Ovary (tissue), 3 donors: ENCODE measurements at regions not wholly inside any gene's neighbourhood (a gene's known extent, or its start where the extent isn't known, plus 50 kb on each side); places are given as distances from the start of the nearest gene placed in this dataset.

Source experiments
- EP300 ChIP-seq: sonication (generic); formaldehyde crosslinking; IDR thresholded peaks from one replicate; pipeline ENCODE4 v1.6.1; 2017; ENCODE audit warnings: antibody characterized with exemption
- TF ChIP-seq, protein P1 (sequence below), 3 donors: fragments of 450-650 bp in 2 of 3; fragments of 200-600 bp in 1 of 3; IDR thresholded peaks; one replicate each; pipeline versions ENCODE4 v1.5.1 to v1.8.0; 2016 to 2022; ENCODE audit warnings: antibody characterized with exemption in 3 of 3, mild to moderate bottlenecking in 1 of 3
- donor health status: DM: no; HTN: no; CAD: no.

GRCh38 chr4:15343000-15343399 lies 84.8 kb upstream of the C1QTNF7 start:
- TF ChIP-seq, protein P1, sequence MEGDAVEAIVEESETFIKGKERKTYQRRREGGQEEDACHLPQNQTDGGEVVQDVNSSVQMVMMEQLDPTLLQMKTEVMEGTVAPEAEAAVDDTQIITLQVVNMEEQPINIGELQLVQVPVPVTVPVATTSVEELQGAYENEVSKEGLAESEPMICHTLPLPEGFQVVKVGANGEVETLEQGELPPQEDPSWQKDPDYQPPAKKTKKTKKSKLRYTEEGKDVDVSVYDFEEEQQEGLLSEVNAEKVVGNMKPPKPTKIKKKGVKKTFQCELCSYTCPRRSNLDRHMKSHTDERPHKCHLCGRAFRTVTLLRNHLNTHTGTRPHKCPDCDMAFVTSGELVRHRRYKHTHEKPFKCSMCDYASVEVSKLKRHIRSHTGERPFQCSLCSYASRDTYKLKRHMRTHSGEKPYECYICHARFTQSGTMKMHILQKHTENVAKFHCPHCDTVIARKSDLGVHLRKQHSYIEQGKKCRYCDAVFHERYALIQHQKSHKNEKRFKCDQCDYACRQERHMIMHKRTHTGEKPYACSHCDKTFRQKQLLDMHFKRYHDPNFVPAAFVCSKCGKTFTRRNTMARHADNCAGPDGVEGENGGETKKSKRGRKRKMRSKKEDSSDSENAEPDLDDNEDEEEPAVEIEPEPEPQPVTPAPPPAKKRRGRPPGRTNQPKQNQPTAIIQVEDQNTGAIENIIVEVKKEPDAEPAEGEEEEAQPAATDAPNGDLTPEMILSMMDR (IDR thresholded peaks at IDR 0.05), result no peak
- TF ChIP-seq EP300, result no peak
